ENCODE measurements at regions not wholly inside any gene's neighbourhood (a gene's known extent, or its start where the extent isn't known, plus 50 kb on each side); places are given as distances from the start of the nearest gene placed in this dataset.

DNA sequence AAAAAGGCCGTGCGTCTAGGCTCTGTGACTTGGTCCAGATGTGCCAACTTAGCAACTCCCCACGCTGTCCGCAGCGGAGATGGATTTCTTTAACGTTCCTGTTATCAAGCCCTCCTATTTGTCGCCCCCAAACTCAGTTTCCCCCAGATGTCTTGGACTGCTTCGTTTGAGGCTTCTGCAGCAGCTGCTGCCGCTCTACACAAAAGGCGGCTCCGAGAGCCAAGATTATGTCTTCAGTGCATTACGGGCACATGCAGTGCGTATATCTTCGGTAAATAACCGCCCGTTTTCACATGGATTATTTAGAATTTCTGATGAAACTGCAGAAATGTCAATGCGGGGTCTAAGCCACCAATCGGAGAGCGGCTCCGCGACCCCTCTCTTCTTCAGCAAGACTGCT, 240.6 kb upstream of the ZFHX3 start:
- Histone ChIP-seq H2AFZ (ENCODE audit: control insufficient read depth, low read depth, low read length) (no peak overlapping the region), H3K27me3 (replicated peaks in 1 of 2; ENCODE audit: control insufficient read depth in 2 of 2, insufficient read depth in 2 of 2, low read length in 1 of 2) (no peaks in the 10 kb centered on the region), H4K20me1 (ENCODE audit: control insufficient read depth, insufficient read depth) (no peaks in the 10 kb centered on the region), H3K4me3 (no peak overlapping the region), H3K27ac (ENCODE audit: control insufficient read depth, insufficient read depth) (peak overlapping the region; percentile 76; the same call in 1 of the 2 replicates), H3K9ac (ENCODE audit: control insufficient read depth, insufficient read depth, low read length) (no peak overlapping the region), H3K36me3 (ENCODE audit: control insufficient read depth in 2 of 2, insufficient read depth in 2 of 2, low read length in 1 of 2) (no peaks in the 10 kb centered on the region), H3K4me1 (ENCODE audit: control insufficient read depth, insufficient read depth, low read length) (peaks cover 18% of the 10 kb centered on the region), H3K9me3 (replicated peaks; ENCODE audit: control insufficient read depth, insufficient read depth, low read length) (no peaks in the 10 kb centered on the region; the same call in 2 of the 3 replicates), H3K79me2 (ENCODE audit: control insufficient read depth, insufficient read depth, low read length) (no peaks in the 10 kb centered on the region), H3K4me2 (ENCODE audit: control insufficient read depth, insufficient read depth) (peak overlapping the region; percentile 57)
- in situ Hi-C loops (cut with MboI) = no loop called here
- intact Hi-C loops (cut with micrococcal nuclease; ENCODE audit: unreplicated experiment) = loop anchor here (10.0 kb wide), 1 partner anchor 254 kb away; no protein-coding TSS in a partner anchor
- ChIA-PET SMC1A (ENCODE audit: uncharacterized antibody, unreplicated experiment) (interaction anchor here (1.2 to 2.0 kb wide), 3 partner anchors 9 to 92 kb away, joined by 3 to 7 read pairs (median 4); no protein-coding TSS in a partner anchor), POLR2A (interaction anchor here (0.6 kb wide), 1 partner anchor 252 kb away, joined by 4 read pairs; no protein-coding TSS in a partner anchor), CTCF (no interaction called here), RAD21 (ENCODE audit: unreplicated experiment) (interaction anchor here (1.8 kb wide), 1 partner anchor 245 kb away, joined by 6 read pairs; no protein-coding TSS in a partner anchor)
- no peak for ATAC-seq
- no peak for FAIRE-seq
- TSS peak; percentile 89 for BruUV-seq (replicated peaks)
- WGBS (ENCODE audit: insufficient coverage, insufficient replicate concordance, low lambda C conversion rate, missing lambda C conversion rate) = 91% methylated on average over 21 of the region's 21 CpGs
- TF ChIP-seq CBFB (IDR thresholded peaks at IDR 0.05; ENCODE audit: low read depth) (no peak), SMARCA5 (IDR thresholded peaks at IDR 0.05) (no peak), IKZF2 (IDR thresholded peaks at IDR 0.05) (no peak), MYB (IDR thresholded peaks at IDR 0.05; ENCODE audit: borderline replicate concordance, low read depth, low read length) (no peak), MEF2B (IDR thresholded peaks at IDR 0.05; ENCODE audit: partially characterized antibody, poor library complexity, severe bottlenecking) (no peak), MLLT1 (IDR thresholded peaks at IDR 0.05) (no peak), BMI1 (IDR thresholded peaks at IDR 0.05; ENCODE audit: borderline replicate concordance) (no peak), JUNB (IDR thresholded peaks at IDR 0.05) (no peak)
- DNase-seq (ENCODE audit: low read depth, low spot score) = no peak
